Activated T-cell treated with anti-CD3 and anti-CD28 coated beads for 1 hour (primary cell): ENCODE measurements at regions not wholly inside any gene's neighbourhood (a gene's known extent, or its start where the extent isn't known, plus 50 kb on each side); places are given as distances from the start of the nearest gene placed in this dataset.
"Not testable (repeated sequence)": the region's sequence is repeated elsewhere in the genome, so short reads cannot be mapped to it uniquely, and the experiment has no call there.

ENCODE experiments used
- DNase-seq: peaks from one replicate; pipeline ENCODE4 v3.0.0-alpha.2; 2020; ENCODE audit warnings: low read depth

- no peak for DNase-seq
These were observed 103.7 kb upstream of the MNS1 start for GRCh38 chr15:56568466-56569167.

DNA sequence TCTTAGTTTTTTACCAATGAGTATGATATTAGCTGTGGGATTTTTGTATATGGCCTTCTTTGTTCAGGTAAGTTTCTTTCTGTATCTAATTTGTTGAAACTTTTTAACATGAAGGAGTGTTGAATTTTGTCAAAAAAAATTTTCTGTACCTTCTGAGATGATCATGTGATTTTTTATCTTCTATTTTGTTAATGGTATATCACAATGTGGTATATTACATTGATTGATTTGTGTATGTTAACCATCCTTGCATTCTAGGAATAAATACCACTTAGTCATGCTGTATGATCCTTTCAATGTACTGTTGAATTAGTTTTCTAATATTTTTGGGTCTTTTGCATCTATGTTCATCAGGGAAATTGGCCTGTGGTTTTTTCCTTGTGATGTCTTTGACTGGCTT, 92.5 kb upstream of the MNS1 start:
- no peak for DNase-seq

DNA sequence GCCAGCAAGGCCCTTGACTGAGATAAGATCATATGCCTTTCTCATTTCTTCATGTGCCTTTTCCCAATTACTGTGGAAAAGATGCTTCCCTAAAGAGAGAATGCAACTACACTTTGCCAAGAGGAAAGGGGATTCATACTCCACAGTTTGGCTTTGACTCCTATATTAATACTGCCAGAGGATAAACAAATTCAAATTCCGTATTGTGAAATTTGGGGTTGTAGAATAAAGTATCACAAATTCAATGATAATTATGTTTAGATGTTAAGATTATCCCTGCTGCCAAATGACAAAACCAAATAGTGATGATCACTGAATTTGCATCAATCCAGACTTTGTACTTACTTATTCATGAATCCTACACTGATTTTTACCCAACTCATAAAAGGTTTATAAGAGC, 88.5 kb upstream of the MNS1 start:
- no peak for DNase-seq

GRCh38 chr15:56552659-56553058, 87.7 kb upstream of the MNS1 start:
- no peak for DNase-seq

DNA sequence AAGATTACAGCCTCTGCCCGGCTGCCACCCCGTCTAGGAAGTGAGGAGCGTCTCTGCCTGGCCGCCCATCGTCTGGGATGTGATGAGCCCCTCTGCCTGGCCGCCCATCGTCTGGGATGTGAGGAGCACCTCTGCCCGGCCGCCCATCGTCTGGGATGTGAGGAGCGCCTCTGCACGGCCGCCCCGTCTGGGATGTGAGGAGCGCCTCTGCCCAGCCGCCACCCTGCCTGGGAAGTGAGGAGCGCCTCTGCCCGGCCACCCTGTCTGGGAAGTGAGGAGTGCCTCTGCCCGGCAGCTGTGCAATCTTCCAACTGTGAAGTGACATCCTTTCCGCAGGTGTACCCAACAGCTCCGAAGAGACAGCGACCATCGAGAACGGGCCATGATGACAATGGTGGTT, 75.6 kb upstream of the MNS1 start:
- not testable (repeated sequence) for DNase-seq

DNA sequence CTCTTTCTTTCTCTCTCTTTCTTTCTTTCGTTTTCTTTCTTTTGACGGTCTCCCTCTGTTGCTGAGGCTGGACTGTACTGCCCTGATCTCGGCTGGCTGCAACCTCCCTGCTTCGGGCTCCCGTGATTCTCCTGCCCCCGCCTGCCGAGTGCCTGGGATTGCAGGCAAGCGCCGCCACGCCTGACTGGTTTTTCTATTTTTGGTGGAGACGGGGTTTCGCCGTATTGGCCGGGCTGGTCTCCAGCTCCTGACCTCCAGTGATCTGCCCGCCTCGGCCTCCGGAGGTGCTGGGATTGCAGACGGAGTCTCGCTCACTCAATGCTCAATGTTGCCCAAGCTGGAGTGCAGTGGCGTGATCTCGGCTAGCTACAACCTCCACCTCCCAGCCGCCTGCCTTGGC, 75.2 kb upstream of the MNS1 start:
- DNase-seq, result not testable (repeated sequence)

GRCh38 chr15:56538901-56539545, 74.1 kb upstream of the MNS1 start:
- no peak for DNase-seq

- peak; percentile 2 for DNase-seq
These were observed 72.9 kb upstream of the MNS1 start for GRCh38 chr15:56537881-56538280.

GRCh38 chr15:56534728-56535127, 69.8 kb upstream of the MNS1 start:
- no peak for DNase-seq

- DNase-seq, result no peak
These were observed 68.9 kb upstream of the MNS1 start for GRCh38 chr15:56533731-56534403.

GRCh38 chr15:56532721-56533460, 68.0 kb upstream of the MNS1 start:
- DNase-seq, result no peak

GRCh38 chr15:56530157-56530556, 65.2 kb upstream of the MNS1 start:
- no peak for DNase-seq

DNA sequence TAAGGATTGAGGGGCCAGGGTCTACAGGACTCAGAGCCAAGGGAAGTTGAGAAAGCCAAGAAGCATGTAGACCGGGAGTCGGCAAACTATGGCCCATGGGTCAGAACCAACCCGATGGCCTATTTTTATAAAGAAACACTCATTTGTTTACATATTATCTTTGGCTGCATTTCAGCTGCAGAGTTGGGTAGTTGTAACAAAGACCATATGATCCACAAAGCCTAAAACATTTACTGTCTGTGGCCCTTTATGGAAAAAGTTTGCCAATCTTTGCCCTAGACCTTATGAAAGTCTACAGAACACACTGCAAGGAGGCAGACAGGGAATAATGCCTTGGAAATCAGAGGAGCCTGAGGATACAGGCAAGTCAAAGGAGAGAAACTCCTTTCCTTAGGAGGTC, 63.2 kb upstream of the MNS1 start:
- no peak for DNase-seq

- no peak for DNase-seq
These were observed 60.0 kb upstream of the MNS1 start for GRCh38 chr15:56524915-56525314.

GRCh38 chr15:56523521-56523920, 58.6 kb upstream of the MNS1 start:
- no peak for DNase-seq

DNA sequence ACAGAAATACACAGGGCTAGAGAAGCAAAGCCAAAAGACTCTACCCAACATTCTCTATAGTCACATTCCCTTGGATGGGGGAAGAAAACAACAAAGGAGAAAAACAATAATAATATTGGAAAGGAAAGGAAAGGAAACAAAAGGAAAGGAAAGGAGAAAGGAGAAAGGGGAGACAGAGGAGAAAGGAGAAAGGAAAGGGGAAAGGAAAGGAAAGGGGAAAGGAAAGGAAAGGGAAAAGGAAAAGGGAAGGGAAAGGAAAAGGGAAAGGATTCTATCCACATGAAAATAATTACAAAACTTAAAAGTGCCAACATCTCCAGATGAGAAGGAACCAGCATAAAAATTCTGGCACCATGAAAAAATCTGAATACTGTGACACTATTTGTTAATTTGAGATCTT, 54.1 kb upstream of the MNS1 start:
- DNase-seq, result no peak
